ENCODE measurements at regions not wholly inside any gene's neighbourhood (a gene's known extent, or its start where the extent isn't known, plus 50 kb on each side); places are given as distances from the start of the nearest gene placed in this dataset.

GRCh38 chr1:60670302-60670701 lies 412.1 kb upstream of the NFIA start:
- DNase-seq (no peak), ATAC-seq (no peak)
- WGBS, 4 donors: 88 to 97% (median 92%) methylated on average over 4 of the region's 4 CpGs
- H3K4me1 ChIP-seq: no peaks in the 10 kb centered on the region
- intact Hi-C loops (cut with DNase I): no loop called here
- no peak for TF ChIP-seq POLR2A (IDR thresholded peaks at IDR 0.05)
- TF ChIP-seq, protein P1, sequence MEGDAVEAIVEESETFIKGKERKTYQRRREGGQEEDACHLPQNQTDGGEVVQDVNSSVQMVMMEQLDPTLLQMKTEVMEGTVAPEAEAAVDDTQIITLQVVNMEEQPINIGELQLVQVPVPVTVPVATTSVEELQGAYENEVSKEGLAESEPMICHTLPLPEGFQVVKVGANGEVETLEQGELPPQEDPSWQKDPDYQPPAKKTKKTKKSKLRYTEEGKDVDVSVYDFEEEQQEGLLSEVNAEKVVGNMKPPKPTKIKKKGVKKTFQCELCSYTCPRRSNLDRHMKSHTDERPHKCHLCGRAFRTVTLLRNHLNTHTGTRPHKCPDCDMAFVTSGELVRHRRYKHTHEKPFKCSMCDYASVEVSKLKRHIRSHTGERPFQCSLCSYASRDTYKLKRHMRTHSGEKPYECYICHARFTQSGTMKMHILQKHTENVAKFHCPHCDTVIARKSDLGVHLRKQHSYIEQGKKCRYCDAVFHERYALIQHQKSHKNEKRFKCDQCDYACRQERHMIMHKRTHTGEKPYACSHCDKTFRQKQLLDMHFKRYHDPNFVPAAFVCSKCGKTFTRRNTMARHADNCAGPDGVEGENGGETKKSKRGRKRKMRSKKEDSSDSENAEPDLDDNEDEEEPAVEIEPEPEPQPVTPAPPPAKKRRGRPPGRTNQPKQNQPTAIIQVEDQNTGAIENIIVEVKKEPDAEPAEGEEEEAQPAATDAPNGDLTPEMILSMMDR (IDR thresholded peaks at IDR 0.05): no peak
- no peak overlapping the region for H3K27ac ChIP-seq
- H3K36me3 ChIP-seq: no peaks in the 10 kb centered on the region
- no peak overlapping the region for H3K4me3 ChIP-seq
- H3K27me3 ChIP-seq: no peaks in the 10 kb centered on the region
- no peaks in the 10 kb centered on the region for H3K9me3 ChIP-seq

- intact Hi-C loops (cut with DNase I): no loop called here
- Histone ChIP-seq H3K9me3 (no peaks in the 10 kb centered on the region), H3K36me3 (no peaks in the 10 kb centered on the region), H3K27me3 (no peaks in the 10 kb centered on the region), H3K4me1 (no peaks in the 10 kb centered on the region), H3K27ac (no peak overlapping the region), H3K4me3 (no peak overlapping the region)
- DNase-seq: peak in 1 of 5 donors; percentile 19
- TF ChIP-seq, protein P1 (IDR thresholded peaks at IDR 0.05): no peak
- TF ChIP-seq POLR2A (IDR thresholded peaks at IDR 0.05): no peak
- WGBS, 4 donors: 88 to 94% (median 93%) methylated on average over 8 of the region's 8 CpGs
- ATAC-seq: no peak
Measured at GRCh38 chr1:60668585-60668984, 413.8 kb upstream of the NFIA start.

- DNase-seq: no peak
- TF ChIP-seq POLR2A (IDR thresholded peaks at IDR 0.05): no peak
- TF ChIP-seq, protein P1 (IDR thresholded peaks at IDR 0.05): no peak
- Histone ChIP-seq H3K27ac (no peak overlapping the region), H3K4me3 (no peak overlapping the region), H3K27me3 (no peaks in the 10 kb centered on the region), H3K9me3 (no peaks in the 10 kb centered on the region), H3K4me1 (no peaks in the 10 kb centered on the region), H3K36me3 (no peaks in the 10 kb centered on the region)
- no peak for ATAC-seq
- intact Hi-C loops (cut with DNase I): no loop called here
- 76 to 92% (median 84%) methylated on average over 1 of the region's 1 CpG for WGBS, 4 donors
Measured at GRCh38 chr1:60665311-60665710, 417.1 kb upstream of the NFIA start.

- DNase-seq (no peak), ATAC-seq (no peak)
- Histone ChIP-seq H3K27ac (no peak overlapping the region), H3K27me3 (no peaks in the 10 kb centered on the region), H3K36me3 (no peaks in the 10 kb centered on the region), H3K4me1 (no peaks in the 10 kb centered on the region), H3K9me3 (no peaks in the 10 kb centered on the region), H3K4me3 (no peak overlapping the region)
- intact Hi-C loops (cut with DNase I): no loop called here
- WGBS, 4 donors: 60 to 71% (median 64%) methylated on average over 2 of the region's 2 CpGs
- TF ChIP-seq POLR2A (IDR thresholded peaks at IDR 0.05): no peak
- TF ChIP-seq, protein P1 (IDR thresholded peaks at IDR 0.05): no peak
Measured at GRCh38 chr1:60664086-60664625, 418.2 kb upstream of the NFIA start.
